Trophoblast cell (in vitro differentiated cells and primary cell): ENCODE measurements at regions not wholly inside any gene's neighbourhood (a gene's known extent, or its start where the extent isn't known, plus 50 kb on each side); places are given as distances from the start of the nearest gene placed in this dataset.
A peak's percentile ranks its signal among the peaks of the same experiment; 100 is the strongest.

ENCODE experiments used
- DNase-seq, 2 donors: peaks; one replicate each; pipeline ENCODE4 v3.0.0-alpha.2; 2016
- H2AFZ ChIP-seq: 2 replicates; pipeline ENCODE4 v1.6.1; 2013; ENCODE audit warnings: low read length, moderate library complexity, mild to moderate bottlenecking; ENCODE audit not compliant: insufficient read depth, poor library complexity
- H2AK5ac ChIP-seq: 2 replicates; pipeline ENCODE4 v1.6.1; 2013; ENCODE audit warnings: mild to moderate bottlenecking, low read length
- H2BK120ac ChIP-seq: 2 replicates; pipeline ENCODE4 v1.6.1; 2013; ENCODE audit warnings: low read length, mild to moderate bottlenecking, moderate library complexity; ENCODE audit not compliant: insufficient read depth, poor library complexity
- H2BK12ac ChIP-seq: 2 replicates; pipeline ENCODE4 v1.6.1; 2013; ENCODE audit warnings: mild to moderate bottlenecking, low read length, moderate library complexity
- H2BK5ac ChIP-seq: 2 replicates; pipeline ENCODE4 v1.6.1; 2013; ENCODE audit warnings: low read length, low read depth, moderate library complexity, mild to moderate bottlenecking; ENCODE audit not compliant: poor library complexity
- H3K14ac ChIP-seq: 2 replicates; pipeline ENCODE4 v1.6.1; 2013; ENCODE audit warnings: mild to moderate bottlenecking, low read length
- H3K18ac ChIP-seq: 2 replicates; pipeline ENCODE4 v1.6.1; 2013; ENCODE audit warnings: mild to moderate bottlenecking, low read length
- H3K23ac ChIP-seq: 2 replicates; pipeline ENCODE4 v1.6.1; 2013; ENCODE audit warnings: low read length
- H3K27ac ChIP-seq: 2 replicates; pipeline ENCODE4 v1.5.1; 2013; ENCODE audit warnings: low read depth, mild to moderate bottlenecking, inconsistent platforms, low read length, moderate library complexity
- H3K27me3 ChIP-seq: 2 replicates; pipeline ENCODE4 v1.6.1; 2013; ENCODE audit warnings: inconsistent platforms, mild to moderate bottlenecking, low read length, moderate library complexity; ENCODE audit not compliant: insufficient read depth
- H3K36me3 ChIP-seq, 2 experiments: 1 replicate in 1 of 2; 2 replicates in 1 of 2; pipeline ENCODE4 v1.6.1; 2013; ENCODE audit warnings: low read length in 2 of 2, mild to moderate bottlenecking in 2 of 2, moderate library complexity in 1 of 2; ENCODE audit not compliant: insufficient read depth in 2 of 2, control insufficient read depth in 1 of 2
- H3K4ac ChIP-seq: 2 replicates; pipeline ENCODE4 v1.6.1; 2013; ENCODE audit warnings: low read depth, mild to moderate bottlenecking, low read length, moderate library complexity
- H3K4me1 ChIP-seq, 2 experiments: 1 replicate in 1 of 2; 2 replicates in 1 of 2; pipeline ENCODE4 v1.6.1; 2013; ENCODE audit warnings: low read length in 2 of 2, mild to moderate bottlenecking in 2 of 2, moderate library complexity in 1 of 2; ENCODE audit not compliant: insufficient read depth in 2 of 2, control insufficient read depth in 1 of 2
- H3K4me2 ChIP-seq: 2 replicates; pipeline ENCODE4 v1.6.1; 2013; ENCODE audit warnings: inconsistent platforms, mild to moderate bottlenecking, low read length, moderate library complexity
- H3K4me3 ChIP-seq: 2 replicates; pipeline ENCODE4 v1.5.1; 2013; ENCODE audit warnings: mild to moderate bottlenecking, low read depth, low read length, inconsistent platforms
- H3K79me1 ChIP-seq: one replicate; pipeline ENCODE4 v1.6.1; 2013; ENCODE audit warnings: low read length
- H3K79me2 ChIP-seq: 2 replicates; pipeline ENCODE4 v1.6.1; 2013; ENCODE audit warnings: low read length, mild to moderate bottlenecking; ENCODE audit not compliant: control insufficient read depth, insufficient read depth, poor library complexity
- H3K9ac ChIP-seq: 2 replicates; pipeline ENCODE4 v1.6.1; 2013; ENCODE audit warnings: mild to moderate bottlenecking, low read length
- H3K9me3 ChIP-seq: 2 replicates; pipeline ENCODE4 v1.6.1; 2013; ENCODE audit warnings: low read depth, mild to moderate bottlenecking, control low read depth, inconsistent platforms, low read length; ENCODE audit not compliant: insufficient read depth
- H4K12ac ChIP-seq: 2 replicates; pipeline ENCODE4 v1.6.1; 2013; ENCODE audit warnings: low read depth, mild to moderate bottlenecking, low read length, moderate library complexity
- H4K8ac ChIP-seq: 2 replicates; pipeline ENCODE4 v1.6.1; 2013; ENCODE audit warnings: low read depth, mild to moderate bottlenecking, low read length, moderate library complexity
- H4K91ac ChIP-seq: one replicate; pipeline ENCODE4 v1.6.1; 2013; ENCODE audit warnings: low read depth, mild to moderate bottlenecking, low read length, moderate library complexity
- WGBS: extraction: QIAGEN DNeasy Blood & Tissue Kit; methylation state at CpG from one replicate; pipeline ENCODE4 v1.1.7; 2013; ENCODE audit warnings: missing lambda C conversion rate; ENCODE audit not compliant: insufficient read length, insufficient coverage; ENCODE audit errors: extremely low coverage; 5-methylcytosine and 5-hydroxymethylcytosine counted together

GRCh38 chr12:116432314-116432750 lies 126.8 kb upstream of the MAP1LC3B2 start:
- Histone ChIP-seq H3K36me3 (no peaks in the 10 kb centered on the region), H2AFZ (no peak overlapping the region), H3K79me1 (peaks cover 37% of the 10 kb centered on the region), H3K14ac (peak overlapping the region; percentile 48), H2AK5ac (peak overlapping the region; percentile 55), H4K91ac (peak overlapping the region; percentile 78), H4K8ac (no peak overlapping the region), H3K4ac (no peak overlapping the region), H3K4me1 (peaks cover 23 to 30% of the 10 kb centered on the region in 2 experiments), H3K23ac (no peak overlapping the region), H4K12ac (no peak overlapping the region), H3K18ac (peak overlapping the region; percentile 28), H3K4me2 (no peak overlapping the region), H2BK120ac (peak overlapping the region; percentile 92), H3K27me3 (no peaks in the 10 kb centered on the region), H2BK12ac (peak overlapping the region; percentile 42), H3K9me3 (no peaks in the 10 kb centered on the region), H3K9ac (no peak overlapping the region), H3K79me2 (peaks cover 2% of the 10 kb centered on the region), H3K4me3 (no peak overlapping the region), H3K27ac (peak overlapping the region; percentile 53), H2BK5ac (peak overlapping the region; percentile 73)
- WGBS, result no CpG with 5 or more reads among the region's 4 CpGs
- DNase-seq, result no peak

GRCh38 chr12:116433249-116433648 lies 125.9 kb upstream of the MAP1LC3B2 start:
- Histone ChIP-seq H3K36me3 (no peaks in the 10 kb centered on the region), H4K91ac (peak overlapping the region; percentile 70), H3K4ac (no peak overlapping the region), H2AK5ac (no peak overlapping the region), H3K9ac (no peak overlapping the region), H3K4me3 (no peak overlapping the region), H2BK12ac (peak overlapping the region; percentile 78), H3K18ac (no peak overlapping the region), H3K4me2 (no peak overlapping the region), H3K27me3 (no peaks in the 10 kb centered on the region), H2AFZ (no peak overlapping the region), H3K27ac (peak overlapping the region; percentile 83), H2BK5ac (peak overlapping the region; percentile 54), H3K23ac (no peak overlapping the region), H3K4me1 (peaks cover 20 to 25% of the 10 kb centered on the region in 2 experiments), H2BK120ac (peak overlapping the region; percentile 94), H4K8ac (no peak overlapping the region), H3K79me1 (peaks cover 29% of the 10 kb centered on the region), H4K12ac (no peak overlapping the region), H3K14ac (no peak overlapping the region), H3K9me3 (no peaks in the 10 kb centered on the region), H3K79me2 (no peaks in the 10 kb centered on the region)
- WGBS, result no CpG with 5 or more reads among the region's 5 CpGs
- no peak for DNase-seq

GRCh38 chr12:116434155-116435011 lies 124.8 kb upstream of the MAP1LC3B2 start:
- Histone ChIP-seq H3K36me3 (no peaks in the 10 kb centered on the region), H2AK5ac (no peak overlapping the region), H3K18ac (peak overlapping the region; percentile 79), H3K79me1 (peaks cover 24% of the 10 kb centered on the region), H4K91ac (peak overlapping the region; percentile 89), H3K79me2 (no peaks in the 10 kb centered on the region), H3K9me3 (no peaks in the 10 kb centered on the region), H4K12ac (no peak overlapping the region), H2BK120ac (peak overlapping the region; percentile 94), H3K4me2 (peak overlapping the region; percentile 57), H3K4ac (peak overlapping the region; percentile 38), H3K23ac (no peak overlapping the region), H2AFZ (peak overlapping the region; percentile 71), H3K4me1 (peaks cover 20 to 23% of the 10 kb centered on the region in 2 experiments), H3K27ac (peak overlapping the region; percentile 84), H3K4me3 (no peak overlapping the region), H4K8ac (peak overlapping the region; percentile 46), H2BK12ac (peak overlapping the region; percentile 83), H3K14ac (peak overlapping the region; percentile 57), H2BK5ac (peak overlapping the region; percentile 97), H3K27me3 (no peaks in the 10 kb centered on the region), H3K9ac (no peak overlapping the region)
- peak; percentile 97 to 98 for DNase-seq
- WGBS, result no CpG with 5 or more reads among the region's 17 CpGs

DNA sequence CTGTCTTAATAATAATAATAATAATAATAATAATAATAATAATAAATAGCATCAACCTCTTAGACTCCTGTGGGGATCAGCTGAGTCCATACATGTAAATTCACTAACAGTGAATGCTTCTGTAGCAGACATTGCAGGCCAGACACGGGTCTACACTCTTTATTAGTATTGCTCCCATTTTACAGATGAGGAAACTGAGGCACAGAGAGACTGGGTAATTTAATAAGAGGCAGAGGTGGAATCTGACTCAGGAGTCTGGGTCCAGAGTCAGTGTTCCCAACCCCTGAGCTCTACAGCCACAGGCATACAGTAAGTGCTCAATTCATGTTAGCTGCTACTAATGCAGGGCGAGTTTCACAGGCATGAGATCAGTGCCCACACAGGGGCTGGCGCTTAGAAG lies 123.2 kb upstream of the MAP1LC3B2 start:
- Histone ChIP-seq H3K79me2 (no peaks in the 10 kb centered on the region), H3K27ac (no peak overlapping the region), H2AFZ (no peak overlapping the region), H3K4me1 (peaks cover 20 to 21% of the 10 kb centered on the region in 2 experiments), H4K8ac (no peak overlapping the region), H4K91ac (no peak overlapping the region), H3K4ac (no peak overlapping the region), H2BK12ac (no peak overlapping the region), H3K36me3 (no peaks in the 10 kb centered on the region), H3K4me2 (no peak overlapping the region), H3K9me3 (no peaks in the 10 kb centered on the region), H3K9ac (no peak overlapping the region), H2BK5ac (no peak overlapping the region), H3K14ac (no peak overlapping the region), H2AK5ac (no peak overlapping the region), H3K23ac (no peak overlapping the region), H3K79me1 (peaks cover 24% of the 10 kb centered on the region), H3K27me3 (no peaks in the 10 kb centered on the region), H4K12ac (no peak overlapping the region), H2BK120ac (no peak overlapping the region), H3K18ac (no peak overlapping the region), H3K4me3 (no peak overlapping the region)
- DNase-seq, result no peak
- no CpG with 5 or more reads among the region's 3 CpGs for WGBS
